OCI-LY7 (cell line): ENCODE measurements at regions not wholly inside any gene's neighbourhood (a gene's known extent, or its start where the extent isn't known, plus 50 kb on each side); places are given as distances from the start of the nearest gene placed in this dataset.

Experiments
- CTCF ChIP-seq: fragments of 200-600 bp; sonication (generic); conservative IDR thresholded peaks from 2 replicates; pipeline ENCODE4 v1.5.1; 2014; ENCODE audit warnings: mild to moderate bottlenecking, antibody characterized with exemption, low read length, moderate library complexity, mixed read lengths
- EZH2phosphoT487 ChIP-seq: fragments of 200-600 bp; sonication (generic); IDR thresholded peaks from 2 replicates; pipeline ENCODE4 v1.6.1; 2018; ENCODE audit warnings: low read depth, borderline replicate concordance, mild to moderate bottlenecking, mixed run types, antibody characterized with exemption, low read length, moderate library complexity, mixed read lengths

- TF ChIP-seq CTCF = no peak
- TF ChIP-seq EZH2phosphoT487 = no peak
These were observed 219.7 kb upstream of the STK17B start for GRCh38 chr2:196391149-196391479.
